Suprapubic skin (tissue), 3 donors: ENCODE measurements at regions not wholly inside any gene's neighbourhood (a gene's known extent, or its start where the extent isn't known, plus 50 kb on each side); places are given as distances from the start of the nearest gene placed in this dataset.
"Not testable (repeated sequence)": the region's sequence is repeated elsewhere in the genome, so short reads cannot be mapped to it uniquely, and the experiment has no call there.

ENCODE experiments used
- EP300 ChIP-seq: sonication (generic); formaldehyde crosslinking; IDR thresholded peaks from one replicate; pipeline ENCODE4 v1.6.1; 2017; ENCODE audit warnings: antibody characterized with exemption
- POLR2A ChIP-seq, 2 donors: fragments of 450-650 bp; IDR thresholded peaks; one replicate each; pipeline ENCODE4 v1.6.1; 2017; ENCODE audit warnings: antibody characterized with exemption in 2 of 2, mild to moderate bottlenecking in 2 of 2, moderate library complexity in 2 of 2
- TF ChIP-seq, protein P1 (sequence below), 2 donors: fragments of 200-600 bp in 1 of 2; fragments of 450-650 bp in 1 of 2; sonication (generic) in 1 of 2; IDR thresholded peaks; one replicate each; pipeline ENCODE4 v1.5.1; 2016 to 2019; ENCODE audit warnings: antibody characterized with exemption in 2 of 2, mild to moderate bottlenecking in 1 of 2, moderate library complexity in 1 of 2

DNA sequence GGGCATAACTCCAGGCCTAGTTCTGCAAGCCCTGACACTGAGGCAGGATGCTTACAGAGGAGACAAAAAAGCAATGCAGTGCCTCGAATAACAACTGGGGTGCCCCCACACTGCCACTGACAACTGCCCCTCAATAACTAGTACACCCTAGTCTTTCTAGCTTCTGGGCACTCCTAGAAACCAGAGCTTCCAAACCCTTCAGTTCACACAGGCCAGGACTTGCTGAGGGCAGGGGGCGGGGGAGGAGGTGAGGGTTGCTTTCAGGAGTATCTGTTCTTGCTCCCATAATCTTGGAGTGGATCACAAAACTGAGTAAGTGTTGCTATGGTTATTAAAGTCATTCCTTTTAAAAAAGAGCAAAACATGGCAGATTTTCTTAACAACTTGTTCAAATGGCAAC, 333.1 kb downstream of the BCL2L11 start:
- not testable (repeated sequence) for TF ChIP-seq POLR2A (IDR thresholded peaks at IDR 0.05); EP300
- TF ChIP-seq, protein P1, sequence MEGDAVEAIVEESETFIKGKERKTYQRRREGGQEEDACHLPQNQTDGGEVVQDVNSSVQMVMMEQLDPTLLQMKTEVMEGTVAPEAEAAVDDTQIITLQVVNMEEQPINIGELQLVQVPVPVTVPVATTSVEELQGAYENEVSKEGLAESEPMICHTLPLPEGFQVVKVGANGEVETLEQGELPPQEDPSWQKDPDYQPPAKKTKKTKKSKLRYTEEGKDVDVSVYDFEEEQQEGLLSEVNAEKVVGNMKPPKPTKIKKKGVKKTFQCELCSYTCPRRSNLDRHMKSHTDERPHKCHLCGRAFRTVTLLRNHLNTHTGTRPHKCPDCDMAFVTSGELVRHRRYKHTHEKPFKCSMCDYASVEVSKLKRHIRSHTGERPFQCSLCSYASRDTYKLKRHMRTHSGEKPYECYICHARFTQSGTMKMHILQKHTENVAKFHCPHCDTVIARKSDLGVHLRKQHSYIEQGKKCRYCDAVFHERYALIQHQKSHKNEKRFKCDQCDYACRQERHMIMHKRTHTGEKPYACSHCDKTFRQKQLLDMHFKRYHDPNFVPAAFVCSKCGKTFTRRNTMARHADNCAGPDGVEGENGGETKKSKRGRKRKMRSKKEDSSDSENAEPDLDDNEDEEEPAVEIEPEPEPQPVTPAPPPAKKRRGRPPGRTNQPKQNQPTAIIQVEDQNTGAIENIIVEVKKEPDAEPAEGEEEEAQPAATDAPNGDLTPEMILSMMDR (IDR thresholded peaks at IDR 0.05): not testable (repeated sequence)
